ENCODE measurements at regions not wholly inside any gene's neighbourhood (a gene's known extent, or its start where the extent isn't known, plus 50 kb on each side); places are given as distances from the start of the nearest gene placed in this dataset.

DNA sequence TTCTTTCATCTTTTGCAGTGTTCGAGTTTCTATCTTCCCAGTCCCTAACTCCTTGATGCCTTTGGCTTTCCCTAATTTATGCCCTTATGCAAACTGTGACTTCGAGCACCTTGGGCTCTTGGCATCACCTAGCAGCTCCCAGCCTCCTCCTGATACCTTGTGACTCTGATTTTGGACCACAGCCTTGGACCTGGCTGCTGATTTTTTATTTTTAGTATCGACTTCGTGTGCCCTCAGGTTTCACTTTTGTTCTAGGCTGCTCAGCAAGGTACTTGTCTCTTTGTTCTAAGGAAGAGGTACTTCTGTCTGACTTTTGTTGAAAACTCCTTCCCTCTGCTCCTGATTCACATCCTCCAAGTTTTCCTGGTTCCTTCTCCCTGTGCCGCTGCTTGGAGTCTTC, 69.6 kb upstream of the KCNK1 start:
- DNase-seq (ENCODE audit: low read depth): no peak
- TF ChIP-seq, protein P1, sequence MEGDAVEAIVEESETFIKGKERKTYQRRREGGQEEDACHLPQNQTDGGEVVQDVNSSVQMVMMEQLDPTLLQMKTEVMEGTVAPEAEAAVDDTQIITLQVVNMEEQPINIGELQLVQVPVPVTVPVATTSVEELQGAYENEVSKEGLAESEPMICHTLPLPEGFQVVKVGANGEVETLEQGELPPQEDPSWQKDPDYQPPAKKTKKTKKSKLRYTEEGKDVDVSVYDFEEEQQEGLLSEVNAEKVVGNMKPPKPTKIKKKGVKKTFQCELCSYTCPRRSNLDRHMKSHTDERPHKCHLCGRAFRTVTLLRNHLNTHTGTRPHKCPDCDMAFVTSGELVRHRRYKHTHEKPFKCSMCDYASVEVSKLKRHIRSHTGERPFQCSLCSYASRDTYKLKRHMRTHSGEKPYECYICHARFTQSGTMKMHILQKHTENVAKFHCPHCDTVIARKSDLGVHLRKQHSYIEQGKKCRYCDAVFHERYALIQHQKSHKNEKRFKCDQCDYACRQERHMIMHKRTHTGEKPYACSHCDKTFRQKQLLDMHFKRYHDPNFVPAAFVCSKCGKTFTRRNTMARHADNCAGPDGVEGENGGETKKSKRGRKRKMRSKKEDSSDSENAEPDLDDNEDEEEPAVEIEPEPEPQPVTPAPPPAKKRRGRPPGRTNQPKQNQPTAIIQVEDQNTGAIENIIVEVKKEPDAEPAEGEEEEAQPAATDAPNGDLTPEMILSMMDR (conservative IDR thresholded peaks at IDR 0.05; ENCODE audit: low read length): no peak
- H3K4me3 ChIP-seq (ENCODE audit: low read length): no peak overlapping the region

DNA sequence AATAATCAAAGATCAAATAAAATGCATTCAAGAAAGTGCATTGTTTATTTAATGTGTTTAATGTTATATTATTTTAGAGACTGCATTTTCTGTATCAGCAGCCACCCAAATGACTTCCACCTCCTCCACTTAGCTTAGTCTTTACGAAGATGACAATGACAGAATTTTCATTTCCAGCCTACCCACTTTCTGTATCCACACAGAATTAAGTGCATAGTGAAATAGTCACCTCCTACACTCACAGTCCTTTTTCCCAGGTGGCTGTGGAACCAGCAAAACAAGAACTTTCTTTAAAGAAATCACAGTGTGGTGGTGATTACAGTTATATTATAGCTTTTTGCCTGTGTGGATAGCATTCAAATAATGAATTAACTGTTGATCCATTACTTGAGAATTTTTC, 66.2 kb upstream of the KCNK1 start:
- H3K4me3 ChIP-seq (ENCODE audit: low read length): no peak overlapping the region
- no peak for DNase-seq (ENCODE audit: low read depth)
- TF ChIP-seq, protein P1 (conservative IDR thresholded peaks at IDR 0.05; ENCODE audit: low read length): no peak

DNA sequence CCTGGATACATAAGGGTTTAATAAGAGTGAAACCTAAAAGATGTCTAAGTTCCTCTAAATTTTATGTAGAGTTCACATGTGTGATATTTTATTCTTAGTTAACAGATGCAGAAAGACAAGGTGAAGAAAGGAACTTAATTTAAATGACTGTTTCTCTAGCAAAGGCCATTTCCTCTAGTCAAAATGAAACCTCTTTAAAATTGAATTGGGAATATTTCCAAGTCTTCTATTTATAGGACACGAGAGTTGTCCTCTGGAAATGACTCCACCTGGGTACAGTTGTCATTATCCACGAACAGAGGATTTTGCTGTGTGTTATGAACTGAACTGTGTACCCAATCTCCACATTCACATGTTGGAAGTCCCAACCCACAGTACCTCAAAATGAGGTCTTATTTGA, 64.5 kb upstream of the KCNK1 start:
- no peak for DNase-seq (ENCODE audit: low read depth)
- H3K4me3 ChIP-seq (ENCODE audit: low read length): no peak overlapping the region
- TF ChIP-seq, protein P1 (conservative IDR thresholded peaks at IDR 0.05; ENCODE audit: low read length): no peak

DNA sequence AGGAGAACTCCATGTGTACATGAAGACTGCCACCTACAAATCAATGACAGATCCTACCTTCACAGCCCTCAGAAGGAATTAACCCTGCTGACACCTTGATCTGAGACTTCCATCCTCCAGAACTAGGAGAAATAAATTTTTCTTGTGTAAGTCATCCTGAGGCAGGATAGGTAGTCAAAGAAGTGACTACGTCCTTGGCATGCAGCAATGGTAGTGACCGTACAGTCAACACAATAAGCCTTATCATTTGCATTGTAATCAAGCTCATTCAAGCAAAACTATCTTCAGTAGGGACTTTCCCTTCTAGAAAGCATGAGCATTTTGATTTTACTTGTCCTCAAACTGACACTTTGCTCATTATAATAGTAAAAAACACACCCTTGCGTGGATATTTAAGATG, 64.0 kb upstream of the KCNK1 start:
- H3K4me3 ChIP-seq (ENCODE audit: low read length): no peak overlapping the region
- DNase-seq (ENCODE audit: low read depth): no peak
- TF ChIP-seq, protein P1 (conservative IDR thresholded peaks at IDR 0.05; ENCODE audit: low read length): no peak

DNA sequence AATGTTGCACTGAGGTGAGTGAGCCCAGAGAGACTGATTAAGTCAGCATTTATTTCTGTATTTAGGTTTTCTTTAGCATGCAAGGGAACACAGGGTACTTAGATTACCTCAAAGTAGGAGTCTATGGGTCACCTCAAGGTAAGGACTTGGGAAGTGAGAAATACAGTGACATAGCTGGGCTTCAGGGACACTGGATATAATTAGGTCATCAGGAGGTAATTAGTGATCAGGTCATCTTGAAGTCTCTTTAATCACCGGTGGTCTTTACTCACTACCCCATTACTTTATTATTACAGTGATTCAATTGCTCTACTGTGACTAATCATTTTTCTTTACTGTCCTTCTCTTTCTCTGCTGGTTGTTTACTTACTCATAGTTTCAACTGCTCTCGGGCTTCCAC, 59.9 kb upstream of the KCNK1 start:
- TF ChIP-seq, protein P1 (conservative IDR thresholded peaks at IDR 0.05; ENCODE audit: low read length): no peak
- no peak overlapping the region for H3K4me3 ChIP-seq (ENCODE audit: low read length)
- no peak for DNase-seq (ENCODE audit: low read depth)

DNA sequence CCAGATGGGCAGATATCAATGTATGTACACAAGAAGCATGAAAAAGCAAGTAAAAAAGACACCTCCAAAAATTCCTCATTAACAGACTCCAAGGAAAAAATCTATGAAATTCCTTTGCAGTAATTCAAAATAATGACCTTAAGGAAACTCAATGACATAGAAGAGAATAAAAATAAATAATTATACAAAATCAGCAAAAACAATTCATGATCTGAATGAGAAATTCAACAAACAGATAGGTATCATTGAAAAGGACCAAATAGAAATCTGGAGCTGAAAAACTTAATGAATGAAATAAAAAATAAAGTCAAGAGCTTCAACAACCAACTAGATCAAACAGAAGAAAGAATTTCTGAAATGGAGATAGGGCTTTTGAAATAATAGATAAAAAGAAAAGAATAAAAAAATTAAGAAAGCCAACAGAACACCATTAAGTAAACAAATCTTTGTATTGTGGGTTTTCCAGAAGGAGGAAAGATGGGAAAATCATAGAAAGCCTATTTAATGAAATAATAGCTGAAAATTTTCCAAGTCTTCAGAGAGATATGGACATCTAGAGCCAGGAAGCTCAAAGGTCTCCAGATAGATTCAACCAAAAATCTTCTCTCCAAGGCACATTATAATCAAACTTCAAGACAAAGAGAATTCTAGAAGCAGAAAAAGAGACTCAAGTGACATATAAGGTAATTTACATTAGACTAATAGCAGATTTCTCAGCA, 52.0 kb upstream of the KCNK1 start:
- DNase-seq (ENCODE audit: low read depth): no peak
- no peak overlapping the region for H3K4me3 ChIP-seq (ENCODE audit: low read length)
- TF ChIP-seq, protein P1 (conservative IDR thresholded peaks at IDR 0.05; ENCODE audit: low read length): no peak
